HG03097 (cell line): ENCODE measurements at regions not wholly inside any gene's neighbourhood (a gene's known extent, or its start where the extent isn't known, plus 50 kb on each side); places are given as distances from the start of the nearest gene placed in this dataset.
"Not testable (repeated sequence)": the region's sequence is repeated elsewhere in the genome, so short reads cannot be mapped to it uniquely, and the experiment has no call there.

ENCODE experiments used
- ATAC-seq: cut with Tn5 transposase; IDR thresholded peaks from one replicate; pipeline ENCODE4 v1.9.1; 2021; ENCODE audit not compliant: unreplicated experiment, low FRiP score

- ATAC-seq, result no peak
Observed at GRCh38 chr3:26763723-26764122, 141.2 kb downstream of the LRRC3B start.

- no peak for ATAC-seq
Observed at GRCh38 chr3:26766031-26766430, 143.5 kb downstream of the LRRC3B start.

GRCh38 chr3:26768068-26768651 is 145.6 kb downstream of the LRRC3B start:
- no peak for ATAC-seq

- ATAC-seq, result no peak
Observed at GRCh38 chr3:26799679-26800317, 177.2 kb downstream of the LRRC3B start.

GRCh38 chr3:26807272-26807671 is 184.7 kb downstream of the LRRC3B start:
- ATAC-seq, result no peak

GRCh38 chr3:26825454-26825853 is 202.9 kb downstream of the LRRC3B start:
- ATAC-seq, result no peak

- ATAC-seq, result no peak
Observed at GRCh38 chr3:26827169-26827568, 204.6 kb downstream of the LRRC3B start.

- no peak for ATAC-seq
Observed at GRCh38 chr3:26838026-26838425, 215.5 kb downstream of the LRRC3B start.

GRCh38 chr3:26839001-26839400 is 216.4 kb downstream of the LRRC3B start:
- no peak for ATAC-seq

GRCh38 chr3:26840272-26840870 is 217.8 kb downstream of the LRRC3B start:
- no peak for ATAC-seq

- no peak for ATAC-seq
Observed at GRCh38 chr3:26845194-26845593, 222.6 kb downstream of the LRRC3B start.

- no peak for ATAC-seq
Observed at GRCh38 chr3:26847680-26848079, 225.1 kb downstream of the LRRC3B start.

- ATAC-seq, result no peak
Observed at GRCh38 chr3:26894443-26894842, 271.9 kb downstream of the LRRC3B start.

- no peak for ATAC-seq
Observed at GRCh38 chr3:26915208-26915607, 292.6 kb downstream of the LRRC3B start.

- ATAC-seq, result no peak
Observed at GRCh38 chr3:26920646-26921478, 298.3 kb downstream of the LRRC3B start.

GRCh38 chr3:26931896-26932295 is 309.3 kb downstream of the LRRC3B start:
- no peak for ATAC-seq

GRCh38 chr3:26932752-26933151 is 310.2 kb downstream of the LRRC3B start:
- ATAC-seq, result no peak

- ATAC-seq, result not testable (repeated sequence)
Observed at GRCh38 chr3:26945480-26945879, 322.9 kb downstream of the LRRC3B start.

- ATAC-seq, result no peak
Observed at GRCh38 chr3:26960382-26960781, 337.8 kb downstream of the LRRC3B start.

- ATAC-seq, result peak; percentile 84
Observed at GRCh38 chr3:26962492-26963360, 340.2 kb downstream of the LRRC3B start.
